Neural cell (in vitro differentiated cells): ENCODE measurements at regions not wholly inside any gene's neighbourhood (a gene's known extent, or its start where the extent isn't known, plus 50 kb on each side); places are given as distances from the start of the nearest gene placed in this dataset.

ENCODE experiments used
- EP300 ChIP-seq: fragments of 450-650 bp; conservative IDR thresholded peaks from 2 replicates; pipeline ENCODE4 v1.6.1; 2014; ENCODE audit warnings: antibody characterized with exemption, mild to moderate bottlenecking, moderate library complexity; ENCODE audit not compliant: poor library complexity, severe bottlenecking
- EZH2 ChIP-seq: fragments of 200-600, 300-800 bp; shearing (Covaris generic), sonication (generic); IDR thresholded peaks from 2 replicates; pipeline ENCODE4 v1.6.1; 2014; ENCODE audit warnings: antibody characterized with exemption, low read length, borderline replicate concordance, mild to moderate bottlenecking; ENCODE audit not compliant: insufficient read depth, poor library complexity, severe bottlenecking
- MXI1 ChIP-seq: fragments of 450-650 bp; conservative IDR thresholded peaks from 2 replicates; pipeline ENCODE4 v1.6.1; 2014; ENCODE audit warnings: antibody characterized with exemption, mild to moderate bottlenecking; ENCODE audit not compliant: poor library complexity, severe bottlenecking
- POLR2AphosphoS5 ChIP-seq: IDR thresholded peaks from 2 replicates; pipeline ENCODE4 v1.6.1; 2012
- RAD21 ChIP-seq: fragments of 450-650 bp; conservative IDR thresholded peaks from 2 replicates; pipeline ENCODE4 v1.6.1; 2014; ENCODE audit warnings: antibody characterized with exemption, mild to moderate bottlenecking, moderate library complexity
- SMC3 ChIP-seq: fragments of 450-650 bp; conservative IDR thresholded peaks from 2 replicates; pipeline ENCODE4 v1.6.1; 2014; ENCODE audit warnings: antibody characterized with exemption, mild to moderate bottlenecking, moderate library complexity; ENCODE audit not compliant: poor library complexity
- TAF1 ChIP-seq: IDR thresholded peaks from 2 replicates; pipeline ENCODE4 v1.6.1; 2012; ENCODE audit warnings: low read depth
- TF ChIP-seq, protein P1 (sequence below): fragments of 450-650 bp; IDR thresholded peaks from 2 replicates; pipeline ENCODE4 v1.5.1; 2014; ENCODE audit warnings: antibody characterized with exemption, mild to moderate bottlenecking, moderate library complexity; ENCODE audit not compliant: poor library complexity, severe bottlenecking
- TF ChIP-seq, protein P2 (sequence below): IDR thresholded peaks from 2 replicates; pipeline ENCODE4 v1.6.1; 2012; ENCODE audit warnings: borderline replicate concordance

DNA sequence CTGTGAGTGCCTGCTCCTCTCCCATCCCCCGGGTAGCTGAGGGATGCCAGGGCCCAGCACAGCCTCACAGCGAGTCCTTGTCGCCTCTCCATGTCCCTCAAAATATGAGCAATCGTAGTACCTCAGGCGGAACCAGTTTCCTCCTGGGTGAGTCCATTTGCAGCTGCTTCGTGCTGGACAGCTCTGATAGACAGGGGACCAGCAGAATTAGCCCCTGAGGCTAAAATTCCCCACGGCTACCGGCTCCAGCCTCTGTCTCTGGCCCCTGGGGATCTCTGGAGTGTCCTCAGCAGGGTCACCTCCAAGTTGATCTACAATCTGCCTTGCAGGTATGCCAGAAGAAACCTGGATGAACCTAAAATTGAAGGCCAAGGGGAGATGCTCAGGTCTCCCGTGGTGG, 115.8 kb upstream of the FBXL7 start:
- TF ChIP-seq EZH2, result no peak
- TF ChIP-seq, protein P1, sequence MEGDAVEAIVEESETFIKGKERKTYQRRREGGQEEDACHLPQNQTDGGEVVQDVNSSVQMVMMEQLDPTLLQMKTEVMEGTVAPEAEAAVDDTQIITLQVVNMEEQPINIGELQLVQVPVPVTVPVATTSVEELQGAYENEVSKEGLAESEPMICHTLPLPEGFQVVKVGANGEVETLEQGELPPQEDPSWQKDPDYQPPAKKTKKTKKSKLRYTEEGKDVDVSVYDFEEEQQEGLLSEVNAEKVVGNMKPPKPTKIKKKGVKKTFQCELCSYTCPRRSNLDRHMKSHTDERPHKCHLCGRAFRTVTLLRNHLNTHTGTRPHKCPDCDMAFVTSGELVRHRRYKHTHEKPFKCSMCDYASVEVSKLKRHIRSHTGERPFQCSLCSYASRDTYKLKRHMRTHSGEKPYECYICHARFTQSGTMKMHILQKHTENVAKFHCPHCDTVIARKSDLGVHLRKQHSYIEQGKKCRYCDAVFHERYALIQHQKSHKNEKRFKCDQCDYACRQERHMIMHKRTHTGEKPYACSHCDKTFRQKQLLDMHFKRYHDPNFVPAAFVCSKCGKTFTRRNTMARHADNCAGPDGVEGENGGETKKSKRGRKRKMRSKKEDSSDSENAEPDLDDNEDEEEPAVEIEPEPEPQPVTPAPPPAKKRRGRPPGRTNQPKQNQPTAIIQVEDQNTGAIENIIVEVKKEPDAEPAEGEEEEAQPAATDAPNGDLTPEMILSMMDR, result no peak
- no peak for TF ChIP-seq TAF1
- no peak for TF ChIP-seq POLR2AphosphoS5
- no peak for TF ChIP-seq EP300
- no peak for TF ChIP-seq SMC3
- TF ChIP-seq MXI1, result no peak
- TF ChIP-seq, protein P2, sequence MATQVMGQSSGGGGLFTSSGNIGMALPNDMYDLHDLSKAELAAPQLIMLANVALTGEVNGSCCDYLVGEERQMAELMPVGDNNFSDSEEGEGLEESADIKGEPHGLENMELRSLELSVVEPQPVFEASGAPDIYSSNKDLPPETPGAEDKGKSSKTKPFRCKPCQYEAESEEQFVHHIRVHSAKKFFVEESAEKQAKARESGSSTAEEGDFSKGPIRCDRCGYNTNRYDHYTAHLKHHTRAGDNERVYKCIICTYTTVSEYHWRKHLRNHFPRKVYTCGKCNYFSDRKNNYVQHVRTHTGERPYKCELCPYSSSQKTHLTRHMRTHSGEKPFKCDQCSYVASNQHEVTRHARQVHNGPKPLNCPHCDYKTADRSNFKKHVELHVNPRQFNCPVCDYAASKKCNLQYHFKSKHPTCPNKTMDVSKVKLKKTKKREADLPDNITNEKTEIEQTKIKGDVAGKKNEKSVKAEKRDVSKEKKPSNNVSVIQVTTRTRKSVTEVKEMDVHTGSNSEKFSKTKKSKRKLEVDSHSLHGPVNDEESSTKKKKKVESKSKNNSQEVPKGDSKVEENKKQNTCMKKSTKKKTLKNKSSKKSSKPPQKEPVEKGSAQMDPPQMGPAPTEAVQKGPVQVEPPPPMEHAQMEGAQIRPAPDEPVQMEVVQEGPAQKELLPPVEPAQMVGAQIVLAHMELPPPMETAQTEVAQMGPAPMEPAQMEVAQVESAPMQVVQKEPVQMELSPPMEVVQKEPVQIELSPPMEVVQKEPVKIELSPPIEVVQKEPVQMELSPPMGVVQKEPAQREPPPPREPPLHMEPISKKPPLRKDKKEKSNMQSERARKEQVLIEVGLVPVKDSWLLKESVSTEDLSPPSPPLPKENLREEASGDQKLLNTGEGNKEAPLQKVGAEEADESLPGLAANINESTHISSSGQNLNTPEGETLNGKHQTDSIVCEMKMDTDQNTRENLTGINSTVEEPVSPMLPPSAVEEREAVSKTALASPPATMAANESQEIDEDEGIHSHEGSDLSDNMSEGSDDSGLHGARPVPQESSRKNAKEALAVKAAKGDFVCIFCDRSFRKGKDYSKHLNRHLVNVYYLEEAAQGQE, result no peak
- no peak for TF ChIP-seq RAD21
